Uterus (tissue), 2 donors: ENCODE measurements at regions not wholly inside any gene's neighbourhood (a gene's known extent, or its start where the extent isn't known, plus 50 kb on each side); places are given as distances from the start of the nearest gene placed in this dataset.

Experiments used
- POLR2A ChIP-seq, 2 donors: fragments of 450-650 bp; IDR thresholded peaks; one replicate each; pipeline ENCODE4 v1.6.1; 2016; ENCODE audit warnings: antibody characterized with exemption in 2 of 2, mild to moderate bottlenecking in 1 of 2, moderate library complexity in 1 of 2
- TF ChIP-seq, protein P1 (sequence below), 4 experiments: fragments of 200-600 bp in 2 of 4; fragments of 450-650 bp in 2 of 4; sonication (generic) in 2 of 4; IDR thresholded peaks; one replicate each; pipeline ENCODE4 v1.5.1; 2016 to 2019; ENCODE audit warnings: antibody characterized with exemption in 4 of 4, mild to moderate bottlenecking in 2 of 4, moderate library complexity in 1 of 4

- no peak for TF ChIP-seq POLR2A (IDR thresholded peaks at IDR 0.05)
- TF ChIP-seq, protein P1, sequence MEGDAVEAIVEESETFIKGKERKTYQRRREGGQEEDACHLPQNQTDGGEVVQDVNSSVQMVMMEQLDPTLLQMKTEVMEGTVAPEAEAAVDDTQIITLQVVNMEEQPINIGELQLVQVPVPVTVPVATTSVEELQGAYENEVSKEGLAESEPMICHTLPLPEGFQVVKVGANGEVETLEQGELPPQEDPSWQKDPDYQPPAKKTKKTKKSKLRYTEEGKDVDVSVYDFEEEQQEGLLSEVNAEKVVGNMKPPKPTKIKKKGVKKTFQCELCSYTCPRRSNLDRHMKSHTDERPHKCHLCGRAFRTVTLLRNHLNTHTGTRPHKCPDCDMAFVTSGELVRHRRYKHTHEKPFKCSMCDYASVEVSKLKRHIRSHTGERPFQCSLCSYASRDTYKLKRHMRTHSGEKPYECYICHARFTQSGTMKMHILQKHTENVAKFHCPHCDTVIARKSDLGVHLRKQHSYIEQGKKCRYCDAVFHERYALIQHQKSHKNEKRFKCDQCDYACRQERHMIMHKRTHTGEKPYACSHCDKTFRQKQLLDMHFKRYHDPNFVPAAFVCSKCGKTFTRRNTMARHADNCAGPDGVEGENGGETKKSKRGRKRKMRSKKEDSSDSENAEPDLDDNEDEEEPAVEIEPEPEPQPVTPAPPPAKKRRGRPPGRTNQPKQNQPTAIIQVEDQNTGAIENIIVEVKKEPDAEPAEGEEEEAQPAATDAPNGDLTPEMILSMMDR (IDR thresholded peaks at IDR 0.05), result no peak
Measured at GRCh38 chr10:9828110-9828509, 1189.6 kb upstream of the CELF2 start.
